Astrocyte of the cerebellum (primary cell): ENCODE measurements at regions not wholly inside any gene's neighbourhood (a gene's known extent, or its start where the extent isn't known, plus 50 kb on each side); places are given as distances from the start of the nearest gene placed in this dataset.

Experiments used
- DNase-seq: peaks from one replicate; pipeline ENCODE4 v3.0.0-alpha.2; 2011; ENCODE audit warnings: low read depth
- H3K4me3 ChIP-seq: 2 replicates; pipeline ENCODE4 v1.5.1; 2011; ENCODE audit warnings: mild to moderate bottlenecking, low read depth, low read length, moderate library complexity
- CTCF ChIP-seq: IDR thresholded peaks from 2 replicates; pipeline ENCODE4 v1.5.1; 2012; ENCODE audit warnings: low read length, low read depth, moderate library complexity, mild to moderate bottlenecking; ENCODE audit errors: missing control alignments
- in situ Hi-C: cut with HindIII; loops from 2 replicates; pipeline ENCODE4 v1.10.0; 2017; ENCODE audit warnings: low sequenced_read_pairs

- DNase-seq: no peak
- in situ Hi-C loops: no loop called here
- H3K4me3 ChIP-seq: no peak overlapping the region
- no peak for TF ChIP-seq CTCF
Observed at GRCh38 chr5:133897431-133897830, 71.0 kb downstream of the C5orf15 start.

- no peak for DNase-seq
- in situ Hi-C loops: no loop called here
- no peak overlapping the region for H3K4me3 ChIP-seq
- no peak for TF ChIP-seq CTCF
Observed at GRCh38 chr5:133896873-133897272, 71.6 kb downstream of the C5orf15 start.

DNA sequence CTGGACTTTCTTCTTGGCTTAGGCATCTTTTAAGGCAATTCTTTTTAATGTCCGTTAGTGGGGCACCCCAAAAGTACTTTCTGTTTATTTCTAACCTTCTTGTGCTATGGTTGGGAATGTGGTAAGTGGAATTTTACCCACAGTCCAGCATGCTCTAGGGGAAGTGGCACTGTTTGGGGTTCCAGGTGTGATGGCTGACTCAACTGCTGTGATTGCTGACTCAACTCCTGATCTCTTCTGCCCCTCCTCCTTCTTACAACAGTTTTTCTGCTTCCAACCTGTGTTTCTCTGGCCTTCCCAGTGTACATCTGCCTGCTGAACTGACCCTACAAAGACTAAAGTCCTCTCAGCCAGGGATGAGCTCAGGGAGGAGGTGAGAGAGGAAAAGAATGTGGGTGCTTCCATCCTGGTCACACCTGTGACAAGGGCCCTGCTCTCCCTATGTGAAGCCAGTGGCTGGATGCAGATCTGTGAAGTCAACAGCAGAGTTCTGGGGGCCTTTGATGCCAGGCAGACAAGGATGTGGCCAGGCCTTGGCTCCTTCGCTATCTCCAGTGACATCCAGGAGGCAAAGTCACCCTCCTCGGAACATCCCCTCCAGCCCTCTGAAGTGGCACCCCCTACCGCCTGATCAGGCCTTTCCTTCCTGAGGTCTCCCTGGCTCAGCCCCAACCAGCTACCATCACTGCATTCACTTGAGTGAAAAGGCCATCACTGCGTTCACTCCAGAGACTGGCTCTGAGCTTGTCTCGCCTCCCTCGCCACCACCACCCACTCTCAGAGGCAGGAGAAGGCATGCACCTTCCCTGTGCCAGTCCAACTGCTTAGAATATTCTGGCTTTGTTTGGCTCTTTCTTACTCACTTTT, 72.2 kb downstream of the C5orf15 start:
- TF ChIP-seq CTCF: no peak
- no peak for DNase-seq
- no peak overlapping the region for H3K4me3 ChIP-seq
- in situ Hi-C loops: no loop called here

DNA sequence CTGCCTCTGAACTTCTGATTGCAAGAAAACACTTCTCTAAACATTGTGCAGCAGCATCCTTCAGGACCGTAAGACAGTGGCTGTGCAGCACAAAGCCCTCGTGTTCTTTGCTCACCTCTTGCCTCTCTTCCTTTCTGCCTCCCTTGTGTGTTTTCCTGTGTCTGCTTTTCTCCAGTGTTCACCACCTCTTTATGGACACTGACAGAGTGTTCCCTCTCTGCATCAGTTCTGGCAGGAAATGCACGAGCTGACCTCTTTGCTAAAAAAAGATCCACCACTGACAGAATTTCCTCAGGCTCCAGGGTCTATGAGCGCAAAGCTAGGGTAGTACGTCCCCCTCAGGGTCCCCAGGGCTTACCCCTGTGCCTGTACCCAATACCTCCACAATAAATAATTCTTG, 74.3 kb downstream of the C5orf15 start:
- H3K4me3 ChIP-seq: no peak overlapping the region
- in situ Hi-C loops: no loop called here
- TF ChIP-seq CTCF: no peak

GRCh38 chr5:133892774-133893173, 75.7 kb downstream of the C5orf15 start:
- no peak for DNase-seq
- TF ChIP-seq CTCF: no peak
- no peak overlapping the region for H3K4me3 ChIP-seq
- in situ Hi-C loops: no loop called here

More for the DNA sequence above, 74.3 kb downstream of the C5orf15 start:
- DNase-seq: no peak

DNA sequence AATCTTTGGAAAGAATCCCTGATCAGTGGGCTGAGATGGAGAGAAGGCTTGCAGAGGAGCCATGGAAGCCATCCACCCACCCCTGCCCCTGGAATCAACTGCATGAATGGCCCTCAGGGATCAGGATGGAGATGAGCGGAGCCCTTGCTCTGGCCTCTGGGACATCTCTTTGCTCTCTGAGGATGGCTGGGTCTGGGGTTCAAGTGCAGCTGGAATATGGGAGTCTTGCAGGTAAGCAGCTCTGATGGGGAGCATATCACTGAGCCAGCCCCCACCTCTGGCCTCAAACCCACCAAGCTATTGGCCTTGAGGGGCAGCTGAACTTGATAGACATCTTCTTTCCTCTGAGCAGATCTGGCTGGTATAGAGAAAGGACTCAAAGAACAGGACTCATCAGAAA, 76.1 kb downstream of the C5orf15 start:
- in situ Hi-C loops: no loop called here
- no peak for DNase-seq
- no peak overlapping the region for H3K4me3 ChIP-seq
- TF ChIP-seq CTCF: no peak

DNA sequence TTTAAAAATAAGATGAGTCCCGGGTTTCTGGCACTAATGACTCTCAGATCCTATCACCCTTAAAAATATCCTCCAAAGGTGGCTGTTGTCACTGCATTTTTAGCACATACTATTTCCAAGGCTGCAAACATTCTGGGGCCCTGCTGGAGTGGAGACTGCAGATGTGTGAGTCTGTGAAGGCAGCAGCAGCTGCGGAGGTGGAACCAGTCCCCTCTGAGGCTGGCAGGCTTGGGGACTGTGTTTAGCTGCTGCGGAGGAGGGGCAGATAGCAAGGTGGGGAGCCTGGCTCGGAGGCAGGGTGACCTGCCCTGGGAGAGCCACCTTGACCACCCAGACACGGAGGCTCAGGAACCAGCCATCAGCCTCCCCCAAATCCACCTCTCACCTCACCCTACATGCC, 77.0 kb downstream of the C5orf15 start:
- in situ Hi-C loops: no loop called here
- no peak overlapping the region for H3K4me3 ChIP-seq
- DNase-seq: no peak
- no peak for TF ChIP-seq CTCF
